Trophoblast cell (in vitro differentiated cells and primary cell): ENCODE measurements at regions not wholly inside any gene's neighbourhood (a gene's known extent, or its start where the extent isn't known, plus 50 kb on each side); places are given as distances from the start of the nearest gene placed in this dataset.
"Not testable (repeated sequence)": the region's sequence is repeated elsewhere in the genome, so short reads cannot be mapped to it uniquely, and the experiment has no call there.

Experiments used
- DNase-seq, 2 donors: peaks; one replicate each; pipeline ENCODE4 v3.0.0-alpha.2; 2016
- H2AFZ ChIP-seq: 2 replicates; pipeline ENCODE4 v1.6.1; 2013; ENCODE audit warnings: low read length, moderate library complexity, mild to moderate bottlenecking; ENCODE audit not compliant: insufficient read depth, poor library complexity
- H2AK5ac ChIP-seq: 2 replicates; pipeline ENCODE4 v1.6.1; 2013; ENCODE audit warnings: mild to moderate bottlenecking, low read length
- H2BK120ac ChIP-seq: 2 replicates; pipeline ENCODE4 v1.6.1; 2013; ENCODE audit warnings: low read length, mild to moderate bottlenecking, moderate library complexity; ENCODE audit not compliant: insufficient read depth, poor library complexity
- H2BK12ac ChIP-seq: 2 replicates; pipeline ENCODE4 v1.6.1; 2013; ENCODE audit warnings: mild to moderate bottlenecking, low read length, moderate library complexity
- H2BK5ac ChIP-seq: 2 replicates; pipeline ENCODE4 v1.6.1; 2013; ENCODE audit warnings: low read length, low read depth, moderate library complexity, mild to moderate bottlenecking; ENCODE audit not compliant: poor library complexity
- H3K14ac ChIP-seq: 2 replicates; pipeline ENCODE4 v1.6.1; 2013; ENCODE audit warnings: mild to moderate bottlenecking, low read length
- H3K18ac ChIP-seq: 2 replicates; pipeline ENCODE4 v1.6.1; 2013; ENCODE audit warnings: mild to moderate bottlenecking, low read length
- H3K23ac ChIP-seq: 2 replicates; pipeline ENCODE4 v1.6.1; 2013; ENCODE audit warnings: low read length
- H3K27ac ChIP-seq: 2 replicates; pipeline ENCODE4 v1.5.1; 2013; ENCODE audit warnings: low read depth, mild to moderate bottlenecking, inconsistent platforms, low read length, moderate library complexity
- H3K27me3 ChIP-seq: 2 replicates; pipeline ENCODE4 v1.6.1; 2013; ENCODE audit warnings: inconsistent platforms, mild to moderate bottlenecking, low read length, moderate library complexity; ENCODE audit not compliant: insufficient read depth
- H3K36me3 ChIP-seq, 2 experiments: 1 replicate in 1 of 2; 2 replicates in 1 of 2; pipeline ENCODE4 v1.6.1; 2013; ENCODE audit warnings: low read length in 2 of 2, mild to moderate bottlenecking in 2 of 2, moderate library complexity in 1 of 2; ENCODE audit not compliant: insufficient read depth in 2 of 2, control insufficient read depth in 1 of 2
- H3K4ac ChIP-seq: 2 replicates; pipeline ENCODE4 v1.6.1; 2013; ENCODE audit warnings: low read depth, mild to moderate bottlenecking, low read length, moderate library complexity
- H3K4me1 ChIP-seq, 2 experiments: 1 replicate in 1 of 2; 2 replicates in 1 of 2; pipeline ENCODE4 v1.6.1; 2013; ENCODE audit warnings: low read length in 2 of 2, mild to moderate bottlenecking in 2 of 2, moderate library complexity in 1 of 2; ENCODE audit not compliant: insufficient read depth in 2 of 2, control insufficient read depth in 1 of 2
- H3K4me2 ChIP-seq: 2 replicates; pipeline ENCODE4 v1.6.1; 2013; ENCODE audit warnings: inconsistent platforms, mild to moderate bottlenecking, low read length, moderate library complexity
- H3K4me3 ChIP-seq: 2 replicates; pipeline ENCODE4 v1.5.1; 2013; ENCODE audit warnings: mild to moderate bottlenecking, low read depth, low read length, inconsistent platforms
- H3K79me1 ChIP-seq: one replicate; pipeline ENCODE4 v1.6.1; 2013; ENCODE audit warnings: low read length
- H3K79me2 ChIP-seq: 2 replicates; pipeline ENCODE4 v1.6.1; 2013; ENCODE audit warnings: low read length, mild to moderate bottlenecking; ENCODE audit not compliant: control insufficient read depth, insufficient read depth, poor library complexity
- H3K9ac ChIP-seq: 2 replicates; pipeline ENCODE4 v1.6.1; 2013; ENCODE audit warnings: mild to moderate bottlenecking, low read length
- H3K9me3 ChIP-seq: 2 replicates; pipeline ENCODE4 v1.6.1; 2013; ENCODE audit warnings: low read depth, mild to moderate bottlenecking, control low read depth, inconsistent platforms, low read length; ENCODE audit not compliant: insufficient read depth
- H4K12ac ChIP-seq: 2 replicates; pipeline ENCODE4 v1.6.1; 2013; ENCODE audit warnings: low read depth, mild to moderate bottlenecking, low read length, moderate library complexity
- H4K8ac ChIP-seq: 2 replicates; pipeline ENCODE4 v1.6.1; 2013; ENCODE audit warnings: low read depth, mild to moderate bottlenecking, low read length, moderate library complexity
- H4K91ac ChIP-seq: one replicate; pipeline ENCODE4 v1.6.1; 2013; ENCODE audit warnings: low read depth, mild to moderate bottlenecking, low read length, moderate library complexity
- WGBS: extraction: QIAGEN DNeasy Blood & Tissue Kit; methylation state at CpG from one replicate; pipeline ENCODE4 v1.1.7; 2013; ENCODE audit warnings: missing lambda C conversion rate; ENCODE audit not compliant: insufficient read length, insufficient coverage; ENCODE audit errors: extremely low coverage; 5-methylcytosine and 5-hydroxymethylcytosine counted together

DNA sequence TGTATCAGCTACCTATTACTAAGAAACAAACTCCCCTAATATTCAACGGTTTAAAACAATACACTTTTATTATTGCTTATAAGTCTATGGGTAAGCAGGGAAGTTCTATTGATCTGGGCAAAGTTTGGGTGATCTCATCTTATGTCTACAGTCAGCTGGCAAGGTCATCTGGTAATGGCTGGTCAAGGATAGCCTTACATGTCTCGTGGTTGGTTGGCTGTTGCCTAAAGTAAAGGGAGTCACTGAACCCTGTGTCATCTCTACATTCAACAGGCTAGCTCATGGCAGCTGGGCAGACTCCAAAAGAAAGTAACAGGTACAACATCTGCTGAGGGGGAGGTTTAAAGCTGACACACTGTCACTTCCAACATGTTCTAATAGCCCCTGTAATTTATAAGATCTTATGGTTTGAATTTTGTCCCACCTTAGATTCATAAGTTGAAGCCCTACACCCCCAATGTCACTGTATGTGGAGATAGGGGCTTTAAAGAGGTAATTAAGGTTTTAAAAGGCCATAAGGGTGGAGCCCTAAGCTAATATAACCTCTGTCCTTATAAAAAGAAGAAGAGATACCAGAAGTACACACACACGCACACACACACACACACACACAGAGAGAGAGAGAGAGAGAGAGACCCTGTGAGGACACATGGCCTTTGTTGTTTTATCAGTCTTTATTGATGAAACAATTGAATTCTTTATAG is 419.1 kb downstream of the NPIPA8 start:
- H3K27me3 ChIP-seq: no peaks in the 10 kb centered on the region
- H3K9me3 ChIP-seq: no peaks in the 10 kb centered on the region
- H2BK120ac ChIP-seq: no peak overlapping the region
- no peak overlapping the region for H3K18ac ChIP-seq
- no peaks in the 10 kb centered on the region for H3K36me3 ChIP-seq
- no peak overlapping the region for H3K4ac ChIP-seq
- no peak overlapping the region for H4K8ac ChIP-seq
- H2AFZ ChIP-seq: no peak overlapping the region
- DNase-seq: no peak
- H4K12ac ChIP-seq: no peak overlapping the region
- no peaks in the 10 kb centered on the region for H3K79me1 ChIP-seq
- H3K27ac ChIP-seq: no peak overlapping the region
- H3K14ac ChIP-seq: no peak overlapping the region
- H3K9ac ChIP-seq: no peak overlapping the region
- H3K23ac ChIP-seq: no peak overlapping the region
- H3K79me2 ChIP-seq: no peaks in the 10 kb centered on the region
- no peak overlapping the region for H2BK5ac ChIP-seq
- no peak overlapping the region for H2AK5ac ChIP-seq
- H3K4me3 ChIP-seq: no peak overlapping the region
- H3K4me2 ChIP-seq: no peak overlapping the region
- no peaks in the 10 kb centered on the region for H3K4me1 ChIP-seq
- H4K91ac ChIP-seq: no peak overlapping the region
- no peak overlapping the region for H2BK12ac ChIP-seq
- WGBS: no CpG with 5 or more reads among the region's 3 CpGs

DNA sequence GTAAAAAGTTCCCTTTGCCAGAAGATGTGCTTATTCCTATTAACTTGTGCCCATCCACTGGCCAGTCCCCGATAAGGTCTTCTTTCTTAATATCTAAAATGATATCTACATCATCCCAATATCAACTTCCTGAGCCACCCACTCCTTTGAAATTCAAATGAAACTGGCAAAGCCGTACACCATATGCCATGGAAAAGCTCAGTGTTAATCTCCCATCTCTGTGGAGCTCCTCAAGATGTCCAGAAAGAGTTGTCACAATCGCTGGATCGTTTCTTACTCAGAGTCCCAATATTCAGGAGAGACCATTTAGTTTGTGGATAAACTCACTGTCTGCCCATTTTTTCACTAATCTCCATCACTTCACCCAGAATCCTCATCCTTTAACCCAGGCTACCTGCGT is 420.7 kb downstream of the NPIPA8 start:
- Histone ChIP-seq H3K79me1 (no peaks in the 10 kb centered on the region), H4K12ac (no peak overlapping the region), H3K4me2 (no peak overlapping the region), H2BK5ac (no peak overlapping the region), H3K4ac (no peak overlapping the region), H3K4me3 (no peak overlapping the region), H2BK12ac (no peak overlapping the region), H2AFZ (no peak overlapping the region), H3K9me3 (no peaks in the 10 kb centered on the region), H3K27me3 (no peaks in the 10 kb centered on the region), H2AK5ac (no peak overlapping the region), H3K4me1 (no peaks in the 10 kb centered on the region), H2BK120ac (no peak overlapping the region), H3K79me2 (no peaks in the 10 kb centered on the region), H3K27ac (no peak overlapping the region), H3K23ac (no peak overlapping the region), H3K9ac (no peak overlapping the region), H4K91ac (no peak overlapping the region), H3K14ac (no peak overlapping the region), H3K36me3 (no peaks in the 10 kb centered on the region), H4K8ac (no peak overlapping the region), H3K18ac (no peak overlapping the region)
- WGBS: no CpG with 5 or more reads among the region's 5 CpGs
- no peak for DNase-seq

DNA sequence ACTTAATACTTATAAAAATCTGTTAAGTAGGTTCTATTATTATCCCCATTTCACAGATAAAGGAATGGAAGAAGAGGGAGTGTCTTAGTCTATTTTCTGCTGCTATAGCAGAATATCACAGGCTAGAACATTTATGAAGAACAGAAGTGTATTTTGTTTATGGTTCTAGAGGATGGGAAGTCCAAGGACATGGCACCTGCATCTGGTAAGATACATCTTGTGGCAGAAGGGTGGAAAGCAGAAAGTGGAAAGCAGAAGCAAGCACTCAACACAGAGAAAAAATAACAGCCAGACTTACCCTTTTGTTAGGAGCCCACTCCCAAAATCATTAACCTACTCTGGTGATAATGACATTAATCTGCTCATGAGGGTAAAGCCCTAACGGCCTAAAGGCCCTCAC is 422.4 kb downstream of the NPIPA8 start:
- H2AFZ ChIP-seq: no peak overlapping the region
- H2AK5ac ChIP-seq: no peak overlapping the region
- H3K79me2 ChIP-seq: no peaks in the 10 kb centered on the region
- WGBS: no CpG with 5 or more reads among the region's 1 CpG
- H3K9ac ChIP-seq: no peak overlapping the region
- H3K27ac ChIP-seq: no peak overlapping the region
- H3K23ac ChIP-seq: no peak overlapping the region
- DNase-seq: no peak
- no peaks in the 10 kb centered on the region for H3K27me3 ChIP-seq
- H3K9me3 ChIP-seq: no peaks in the 10 kb centered on the region
- H2BK120ac ChIP-seq: no peak overlapping the region
- H3K79me1 ChIP-seq: no peaks in the 10 kb centered on the region
- H2BK12ac ChIP-seq: no peak overlapping the region
- no peaks in the 10 kb centered on the region for H3K36me3 ChIP-seq
- H4K8ac ChIP-seq: no peak overlapping the region
- H4K91ac ChIP-seq: no peak overlapping the region
- no peak overlapping the region for H2BK5ac ChIP-seq
- H3K4ac ChIP-seq: no peak overlapping the region
- no peak overlapping the region for H3K4me3 ChIP-seq
- H3K18ac ChIP-seq: no peak overlapping the region
- no peak overlapping the region for H3K4me2 ChIP-seq
- no peak overlapping the region for H4K12ac ChIP-seq
- H3K14ac ChIP-seq: no peak overlapping the region
- no peaks in the 10 kb centered on the region for H3K4me1 ChIP-seq

DNA sequence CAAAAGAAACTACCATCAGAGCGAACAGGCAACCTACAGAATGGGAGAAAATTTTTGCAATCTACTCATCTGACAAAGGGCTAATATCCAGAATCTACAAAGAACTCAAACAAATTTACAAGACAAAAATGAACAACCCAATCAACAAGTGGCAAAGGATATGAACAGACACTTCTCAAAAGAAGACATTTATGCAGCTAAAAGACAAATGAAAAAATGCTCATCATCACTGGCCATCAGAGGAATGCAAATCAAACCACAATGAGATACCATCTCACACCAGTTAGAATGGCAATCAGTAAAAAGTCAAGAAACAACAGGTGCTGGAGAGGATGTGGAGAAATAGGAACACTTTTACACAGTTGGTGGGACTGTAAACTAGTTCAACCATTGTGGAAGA is 425.0 kb downstream of the NPIPA8 start:
- H2AFZ ChIP-seq, H3K4ac ChIP-seq, H2BK5ac ChIP-seq, H2AK5ac ChIP-seq, H3K9me3 ChIP-seq, H3K4me2 ChIP-seq, DNase-seq, H3K14ac ChIP-seq, H4K91ac ChIP-seq, H4K8ac ChIP-seq, H3K4me1 ChIP-seq, H3K79me1 ChIP-seq, H3K79me2 ChIP-seq, H3K27me3 ChIP-seq, H3K18ac ChIP-seq, H3K4me3 ChIP-seq, H3K9ac ChIP-seq, H2BK120ac ChIP-seq, H4K12ac ChIP-seq, H3K36me3 ChIP-seq, H3K27ac ChIP-seq, H2BK12ac ChIP-seq, H3K23ac ChIP-seq: not testable (repeated sequence)
- no CpG with 5 or more reads among the region's 1 CpG for WGBS
